ENCODE measurements at regions not wholly inside any gene's neighbourhood (a gene's known extent, or its start where the extent isn't known, plus 50 kb on each side); places are given as distances from the start of the nearest gene placed in this dataset.

GRCh38 chr4:62917649-62918048 is 1491.6 kb downstream of the TECRL start:
- Mint-ChIP-seq H3K4me3 (no peak overlapping the region), H3K4me1 (ENCODE audit: low read depth) (no peaks in the 10 kb centered on the region), H3K36me3 (ENCODE audit: low read depth) (no peaks in the 10 kb centered on the region), H3K27me3 (ENCODE audit: low read depth) (no peaks in the 10 kb centered on the region), H3K27ac (no peak overlapping the region), H3K9me3 (ENCODE audit: insufficient read depth) (peaks cover 5% of the 10 kb centered on the region)
- DNase-seq: no peak
- ATAC-seq: no peak
- CTCF ChIA-PET: no interaction called here
- POLR2A ChIA-PET: no interaction called here

GRCh38 chr4:62914758-62915157 is 1494.5 kb downstream of the TECRL start:
- POLR2A ChIA-PET: no interaction called here
- Mint-ChIP-seq H3K9me3 (ENCODE audit: insufficient read depth) (peaks cover 8% of the 10 kb centered on the region), H3K4me3 (no peak overlapping the region), H3K27ac (no peak overlapping the region), H3K4me1 (ENCODE audit: low read depth) (no peaks in the 10 kb centered on the region), H3K27me3 (ENCODE audit: low read depth) (no peaks in the 10 kb centered on the region), H3K36me3 (ENCODE audit: low read depth) (no peaks in the 10 kb centered on the region)
- CTCF ChIA-PET: no interaction called here
- no peak for DNase-seq
- ATAC-seq: no peak

- Mint-ChIP-seq H3K36me3 (ENCODE audit: low read depth) (no peaks in the 10 kb centered on the region), H3K27me3 (ENCODE audit: low read depth) (no peaks in the 10 kb centered on the region), H3K27ac (no peak overlapping the region), H3K4me1 (ENCODE audit: low read depth) (no peaks in the 10 kb centered on the region), H3K9me3 (ENCODE audit: insufficient read depth) (peaks cover 6% of the 10 kb centered on the region), H3K4me3 (no peak overlapping the region)
- ATAC-seq (no peak), DNase-seq (no peak)
- ChIA-PET POLR2A (no interaction called here), CTCF (no interaction called here)
These were observed 1496.2 kb downstream of the TECRL start for GRCh38 chr4:62913065-62913464.

- no peak overlapping the region for H3K27ac Mint-ChIP-seq
- ATAC-seq: no peak
- no peaks in the 10 kb centered on the region for H3K36me3 Mint-ChIP-seq (ENCODE audit: low read depth)
- no peaks in the 10 kb centered on the region for H3K4me1 Mint-ChIP-seq (ENCODE audit: low read depth)
- H3K9me3 Mint-ChIP-seq (ENCODE audit: insufficient read depth): peaks cover 6% of the 10 kb centered on the region
- no peaks in the 10 kb centered on the region for H3K27me3 Mint-ChIP-seq (ENCODE audit: low read depth)
- ChIA-PET POLR2A (no interaction called here), CTCF (no interaction called here)
- no peak for DNase-seq
- H3K4me3 Mint-ChIP-seq: no peak overlapping the region
These were observed 1496.7 kb downstream of the TECRL start for GRCh38 chr4:62912531-62912930.

GRCh38 chr4:62909238-62909637 is 1500.0 kb downstream of the TECRL start:
- DNase-seq: no peak
- ATAC-seq: no peak
- Mint-ChIP-seq H3K4me1 (ENCODE audit: low read depth) (no peaks in the 10 kb centered on the region), H3K27ac (no peak overlapping the region), H3K36me3 (ENCODE audit: low read depth) (no peaks in the 10 kb centered on the region), H3K27me3 (ENCODE audit: low read depth) (no peaks in the 10 kb centered on the region), H3K9me3 (ENCODE audit: insufficient read depth) (peaks cover 6% of the 10 kb centered on the region), H3K4me3 (no peak overlapping the region)
- ChIA-PET CTCF (no interaction called here), POLR2A (no interaction called here)

GRCh38 chr4:62901101-62901500 is 1508.1 kb downstream of the TECRL start:
- CTCF ChIA-PET: no interaction called here
- POLR2A ChIA-PET: no interaction called here
- ATAC-seq: no peak
- Mint-ChIP-seq H3K36me3 (ENCODE audit: low read depth) (no peaks in the 10 kb centered on the region), H3K4me3 (no peak overlapping the region), H3K4me1 (ENCODE audit: low read depth) (no peaks in the 10 kb centered on the region), H3K27me3 (ENCODE audit: low read depth) (no peaks in the 10 kb centered on the region), H3K9me3 (ENCODE audit: insufficient read depth) (peaks cover 10% of the 10 kb centered on the region), H3K27ac (no peak overlapping the region)
- no peak for DNase-seq

GRCh38 chr4:62899646-62900364 is 1509.4 kb downstream of the TECRL start:
- Mint-ChIP-seq H3K36me3 (ENCODE audit: low read depth) (no peaks in the 10 kb centered on the region), H3K27ac (no peak overlapping the region), H3K27me3 (ENCODE audit: low read depth) (no peaks in the 10 kb centered on the region)

GRCh38 chr4:62898115-62898514 is 1511.1 kb downstream of the TECRL start:
- H3K4me1 Mint-ChIP-seq (ENCODE audit: low read depth): no peaks in the 10 kb centered on the region
- ATAC-seq: no peak
- peaks cover 10% of the 10 kb centered on the region for H3K9me3 Mint-ChIP-seq (ENCODE audit: insufficient read depth)
- H3K27me3 Mint-ChIP-seq (ENCODE audit: low read depth): no peaks in the 10 kb centered on the region
- ChIA-PET POLR2A (no interaction called here), CTCF (no interaction called here)
- no peak for DNase-seq
- H3K27ac Mint-ChIP-seq: no peak overlapping the region
- H3K36me3 Mint-ChIP-seq (ENCODE audit: low read depth): no peaks in the 10 kb centered on the region
- no peak overlapping the region for H3K4me3 Mint-ChIP-seq

More at GRCh38 chr4:62899646-62900364, 1509.4 kb downstream of the TECRL start:
- ChIA-PET POLR2A (interaction anchor here (0.6 kb wide), 1 partner anchor 153 kb away, joined by 3 read pairs; no protein-coding TSS in a partner anchor), CTCF (no interaction called here)
- ATAC-seq: no peak
- H3K4me1 Mint-ChIP-seq (ENCODE audit: low read depth): no peaks in the 10 kb centered on the region
- H3K9me3 Mint-ChIP-seq (ENCODE audit: insufficient read depth): peaks cover 10% of the 10 kb centered on the region
- H3K4me3 Mint-ChIP-seq: no peak overlapping the region
- no peak for DNase-seq

GRCh38 chr4:62896721-62897120 is 1512.5 kb downstream of the TECRL start:
- Mint-ChIP-seq H3K9me3 (ENCODE audit: insufficient read depth) (peaks cover 10% of the 10 kb centered on the region), H3K27ac (no peak overlapping the region), H3K4me3 (no peak overlapping the region), H3K27me3 (ENCODE audit: low read depth) (no peaks in the 10 kb centered on the region), H3K4me1 (ENCODE audit: low read depth) (no peaks in the 10 kb centered on the region), H3K36me3 (ENCODE audit: low read depth) (no peaks in the 10 kb centered on the region)
- DNase-seq (no peak), ATAC-seq (no peak)
- ChIA-PET POLR2A (no interaction called here), CTCF (no interaction called here)

GRCh38 chr4:62881901-62882300 is 1527.3 kb downstream of the TECRL start:
- DNase-seq (no peak), ATAC-seq (no peak)
- Mint-ChIP-seq H3K27me3 (ENCODE audit: low read depth) (no peaks in the 10 kb centered on the region), H3K27ac (no peak overlapping the region), H3K9me3 (ENCODE audit: insufficient read depth) (peaks cover 15% of the 10 kb centered on the region), H3K4me1 (ENCODE audit: low read depth) (no peaks in the 10 kb centered on the region), H3K4me3 (no peak overlapping the region), H3K36me3 (ENCODE audit: low read depth) (no peaks in the 10 kb centered on the region)
- ChIA-PET CTCF (no interaction called here), POLR2A (no interaction called here)

GRCh38 chr4:62881210-62881609 is 1528.0 kb downstream of the TECRL start:
- Mint-ChIP-seq H3K27ac (no peak overlapping the region), H3K27me3 (ENCODE audit: low read depth) (no peaks in the 10 kb centered on the region), H3K4me1 (ENCODE audit: low read depth) (no peaks in the 10 kb centered on the region), H3K36me3 (ENCODE audit: low read depth) (no peaks in the 10 kb centered on the region), H3K9me3 (ENCODE audit: insufficient read depth) (peaks cover 15% of the 10 kb centered on the region), H3K4me3 (no peak overlapping the region)
- POLR2A ChIA-PET: no interaction called here
- ATAC-seq (no peak), DNase-seq (no peak)
- CTCF ChIA-PET: no interaction called here

GRCh38 chr4:62872856-62873255 is 1536.4 kb downstream of the TECRL start:
- POLR2A ChIA-PET: no interaction called here

GRCh38 chr4:62871078-62871477 is 1538.2 kb downstream of the TECRL start:
- H3K36me3 Mint-ChIP-seq (ENCODE audit: low read depth): no peaks in the 10 kb centered on the region
- H3K27ac Mint-ChIP-seq: no peak overlapping the region
- peaks cover 21% of the 10 kb centered on the region for H3K9me3 Mint-ChIP-seq (ENCODE audit: insufficient read depth)
- ATAC-seq: no peak
- no peak overlapping the region for H3K4me3 Mint-ChIP-seq
- no peak for DNase-seq
- ChIA-PET CTCF (no interaction called here), POLR2A (no interaction called here)
- H3K4me1 Mint-ChIP-seq (ENCODE audit: low read depth): no peaks in the 10 kb centered on the region
- H3K27me3 Mint-ChIP-seq (ENCODE audit: low read depth): no peaks in the 10 kb centered on the region

More at GRCh38 chr4:62872856-62873255, 1536.4 kb downstream of the TECRL start:
- no peaks in the 10 kb centered on the region for H3K4me1 Mint-ChIP-seq (ENCODE audit: low read depth)
- H3K9me3 Mint-ChIP-seq (ENCODE audit: insufficient read depth): peaks cover 21% of the 10 kb centered on the region
- CTCF ChIA-PET: no interaction called here
- no peak for ATAC-seq
- DNase-seq: no peak
- H3K27me3 Mint-ChIP-seq (ENCODE audit: low read depth): no peaks in the 10 kb centered on the region
- no peak overlapping the region for H3K4me3 Mint-ChIP-seq
- H3K36me3 Mint-ChIP-seq (ENCODE audit: low read depth): no peaks in the 10 kb centered on the region
- H3K27ac Mint-ChIP-seq: no peak overlapping the region
